ENCODE measurements at regions not wholly inside any gene's neighbourhood (a gene's known extent, or its start where the extent isn't known, plus 50 kb on each side); places are given as distances from the start of the nearest gene placed in this dataset.

- no peaks in the 10 kb centered on the region for H3K9me3 ChIP-seq (ENCODE audit: insufficient read depth, low read length)
- H3K4me1 ChIP-seq (ENCODE audit: low read length): no peaks in the 10 kb centered on the region
- no peaks in the 10 kb centered on the region for H3K79me2 ChIP-seq (ENCODE audit: low read length)
- no peak overlapping the region for H3K4me3 ChIP-seq (ENCODE audit: low read length)
- no peak overlapping the region for H3K27ac ChIP-seq (ENCODE audit: low read length)
- no peak overlapping the region for H3K9ac ChIP-seq (ENCODE audit: low read length)
- no peaks in the 10 kb centered on the region for H4K20me1 ChIP-seq (ENCODE audit: insufficient read depth, low read length)
- no peak overlapping the region for H2AFZ ChIP-seq (ENCODE audit: low read depth, low read length)
- no peak overlapping the region for H3K4me2 ChIP-seq (ENCODE audit: low read length)
- no peaks in the 10 kb centered on the region for H3K36me3 ChIP-seq (replicated peaks; ENCODE audit: low read depth, low read length)
- H3K27me3 ChIP-seq (ENCODE audit: low read depth, low read length): peaks cover 13% of the 10 kb centered on the region
- TF ChIP-seq EZH2phosphoT487 (IDR thresholded peaks at IDR 0.05; ENCODE audit: low read depth): no peak
- no peak for TF ChIP-seq CTCF (IDR thresholded peaks at IDR 0.05; ENCODE audit: low read depth, low read length)
Observed at GRCh38 chr11:112634995-112635737, 326.1 kb upstream of the NCAM1 start.

- Histone ChIP-seq H4K20me1 (ENCODE audit: insufficient read depth, low read length) (no peaks in the 10 kb centered on the region), H3K9me3 (ENCODE audit: insufficient read depth, low read length) (no peaks in the 10 kb centered on the region), H3K4me1 (ENCODE audit: low read length) (no peaks in the 10 kb centered on the region), H3K79me2 (ENCODE audit: low read length) (no peaks in the 10 kb centered on the region), H3K9ac (ENCODE audit: low read length) (no peak overlapping the region), H2AFZ (ENCODE audit: low read depth, low read length) (no peak overlapping the region), H3K4me3 (ENCODE audit: low read length) (no peak overlapping the region), H3K4me2 (ENCODE audit: low read length) (no peak overlapping the region), H3K27me3 (ENCODE audit: low read depth, low read length) (peaks cover 13% of the 10 kb centered on the region), H3K36me3 (replicated peaks; ENCODE audit: low read depth, low read length) (no peaks in the 10 kb centered on the region), H3K27ac (ENCODE audit: low read length) (no peak overlapping the region)
- TF ChIP-seq CTCF (IDR thresholded peaks at IDR 0.05; ENCODE audit: low read depth, low read length) (no peak), EZH2phosphoT487 (IDR thresholded peaks at IDR 0.05; ENCODE audit: low read depth) (no peak)
Observed at GRCh38 chr11:112637076-112637475, 324.1 kb upstream of the NCAM1 start.

- Histone ChIP-seq H3K9me3 (ENCODE audit: insufficient read depth, low read length) (no peaks in the 10 kb centered on the region), H3K27me3 (ENCODE audit: low read depth, low read length) (peaks cover 8% of the 10 kb centered on the region), H3K79me2 (ENCODE audit: low read length) (no peaks in the 10 kb centered on the region), H3K36me3 (replicated peaks; ENCODE audit: low read depth, low read length) (no peaks in the 10 kb centered on the region), H2AFZ (ENCODE audit: low read depth, low read length) (no peak overlapping the region), H4K20me1 (ENCODE audit: insufficient read depth, low read length) (no peaks in the 10 kb centered on the region), H3K4me3 (ENCODE audit: low read length) (no peak overlapping the region), H3K4me2 (ENCODE audit: low read length) (no peak overlapping the region), H3K27ac (ENCODE audit: low read length) (no peak overlapping the region), H3K9ac (ENCODE audit: low read length) (no peak overlapping the region), H3K4me1 (ENCODE audit: low read length) (no peaks in the 10 kb centered on the region)
- TF ChIP-seq EZH2phosphoT487 (IDR thresholded peaks at IDR 0.05; ENCODE audit: low read depth) (no peak), CTCF (IDR thresholded peaks at IDR 0.05; ENCODE audit: low read depth, low read length) (no peak)
Observed at GRCh38 chr11:112637876-112638275, 323.3 kb upstream of the NCAM1 start.

GRCh38 chr11:112639469-112639868 lies 321.8 kb upstream of the NCAM1 start:
- Histone ChIP-seq H4K20me1 (ENCODE audit: insufficient read depth, low read length) (no peaks in the 10 kb centered on the region), H3K9ac (ENCODE audit: low read length) (no peak overlapping the region), H2AFZ (ENCODE audit: low read depth, low read length) (no peak overlapping the region), H3K79me2 (ENCODE audit: low read length) (no peaks in the 10 kb centered on the region), H3K36me3 (replicated peaks; ENCODE audit: low read depth, low read length) (no peaks in the 10 kb centered on the region), H3K4me2 (ENCODE audit: low read length) (no peak overlapping the region), H3K27ac (ENCODE audit: low read length) (no peak overlapping the region), H3K4me1 (ENCODE audit: low read length) (peaks cover 1% of the 10 kb centered on the region; the same call in 1 of the 2 replicates), H3K9me3 (ENCODE audit: insufficient read depth, low read length) (no peaks in the 10 kb centered on the region), H3K4me3 (ENCODE audit: low read length) (no peak overlapping the region), H3K27me3 (ENCODE audit: low read depth, low read length) (no peaks in the 10 kb centered on the region)
- TF ChIP-seq CTCF (IDR thresholded peaks at IDR 0.05; ENCODE audit: low read depth, low read length) (no peak), EZH2phosphoT487 (IDR thresholded peaks at IDR 0.05; ENCODE audit: low read depth) (no peak)

All from OCI-LY3 (cell line).